HCT116 (cell line): ENCODE measurements at regions not wholly inside any gene's neighbourhood (a gene's known extent, or its start where the extent isn't known, plus 50 kb on each side); places are given as distances from the start of the nearest gene placed in this dataset.

Experiments
- ATAC-seq: fragments of 200-7000 bp; cut with Tn5 transposase; 2 replicates; pipeline ENCODE4 v1.9.1; 2020; ENCODE audit warnings: mild to moderate bottlenecking, moderate library complexity
- BruUV-seq: library from RNA; stranded (reverse); fragments of 400-500 nt; replicated peaks from 2 replicates; lab custom pipeline; 2021; lab: Mats Ljungman, UMichigan
- CTCF ChIA-PET: fragments of 300-600 bp; sonication (Branson Sonifier 250); formaldehyde crosslinking; loops from one replicate; lab custom pipeline; 2021; ENCODE audit warnings: antibody characterized with exemption; lab: Charles Lee
- POLR2A ChIA-PET: fragments of 300-600, 350-600 bp; sonication (Branson Sonifier 250); formaldehyde crosslinking; loops from one replicate; lab custom pipeline; 2021; ENCODE audit warnings: antibody characterized with exemption; lab: Charles Lee
- RAD21 ChIA-PET, 2 experiments: fragments of 300-600 bp; sonication (Branson Sonifier 250); formaldehyde crosslinking; loops; one replicate each; lab custom pipeline; 2023; ENCODE audit warnings: low total read pairs in 2 of 2; ENCODE audit not compliant: uncharacterized antibody in 2 of 2, unreplicated experiment in 2 of 2, low non-redundant PET in 1 of 2; lab: Charles Lee
- DNase-seq: peaks from one replicate; pipeline ENCODE4 v3.0.0-alpha.2; 2010; ENCODE audit warnings: low read depth, low spot score
- H2AFZ ChIP-seq: fragments of 200-600 bp; shearing (Covaris generic), sonication (generic); 2 replicates; pipeline ENCODE4 v1.6.1; 2017; ENCODE audit warnings: low read depth, mixed run types, mixed read lengths, antibody characterized with exemption, low read length; ENCODE audit not compliant: poor library complexity, severe bottlenecking
- H3K27ac ChIP-seq: 2 replicates; pipeline ENCODE4 v1.5.1; 2012; ENCODE audit warnings: low read depth, low read length
- H3K27me3 ChIP-seq: fragments of 200-600 bp; sonication (generic); 2 replicates; pipeline ENCODE4 v1.6.1; 2016; ENCODE audit warnings: mixed run types, low read length, mixed read lengths; ENCODE audit not compliant: insufficient read depth
- H3K36me3 ChIP-seq, 2 experiments: fragments of 200-500 bp in 1 of 2; fragments of 200-600 bp in 1 of 2; sonication (Bioruptor generic) in 1 of 2; sonication (generic) in 1 of 2; 2 replicates each; pipeline versions ENCODE4 v1.5.1 to v1.6.1; 2014 to 2016; ENCODE audit warnings: low read length in 2 of 2, inconsistent platforms in 1 of 2, mixed read lengths in 1 of 2, mixed run types in 1 of 2; ENCODE audit not compliant: insufficient read depth in 2 of 2, control insufficient read depth in 1 of 2
- H3K4me1 ChIP-seq, 2 experiments: fragments of 200-600 bp in 1 of 2; sonication (generic) in 1 of 2; 2 replicates each; pipeline versions ENCODE4 v1.5.1 to v1.6.1; 2012 to 2017; ENCODE audit warnings: low read length in 2 of 2, inconsistent platforms in 1 of 2, mild to moderate bottlenecking in 1 of 2, mixed read lengths in 1 of 2, mixed run types in 1 of 2, moderate library complexity in 1 of 2; ENCODE audit not compliant: insufficient read depth in 2 of 2, control insufficient read depth in 1 of 2
- H3K4me2 ChIP-seq: fragments of 200-600 bp; sonication (generic); 2 replicates; pipeline ENCODE4 v1.6.1; 2017; ENCODE audit warnings: mixed run types, low read length, mixed read lengths
- H3K4me3 ChIP-seq, 2 experiments: fragments of 200-600 bp in 1 of 2; sonication (generic) in 1 of 2; replicated peaks in 1 of 2; 2 replicates each; pipeline ENCODE4 v1.5.1; 2011 to 2016; ENCODE audit warnings: low read length in 2 of 2, control low read depth in 1 of 2, low read depth in 1 of 2, mild to moderate bottlenecking in 1 of 2, mixed read lengths in 1 of 2, mixed run types in 1 of 2
- H3K79me2 ChIP-seq: fragments of 200-600 bp; sonication (generic); 2 replicates; pipeline ENCODE4 v1.6.1; 2017; ENCODE audit warnings: mild to moderate bottlenecking, mixed run types, low read length, moderate library complexity, mixed read lengths; ENCODE audit not compliant: insufficient read depth
- H3K9ac ChIP-seq: fragments of 200-600 bp; sonication (generic); 2 replicates; pipeline ENCODE4 v1.6.1; 2016; ENCODE audit warnings: low read length, mixed read lengths
- H3K9me2 ChIP-seq: fragments of 200-600 bp; sonication (generic), shearing (Covaris generic); 2 replicates; pipeline ENCODE4 v1.6.1; 2017; ENCODE audit warnings: mixed run types, mild to moderate bottlenecking, moderate library complexity; ENCODE audit not compliant: insufficient read depth
- H3K9me3 ChIP-seq, 2 experiments: fragments of 200-500 bp in 1 of 2; fragments of 200-600 bp in 1 of 2; sonication (Bioruptor generic) in 1 of 2; sonication (generic) in 1 of 2; 2 replicates each; pipeline ENCODE4 v1.6.1; 2014 to 2017; ENCODE audit warnings: low read length in 2 of 2, mixed read lengths in 2 of 2, inconsistent platforms in 1 of 2, low read depth in 1 of 2, mild to moderate bottlenecking in 1 of 2, mixed run types in 1 of 2, moderate library complexity in 1 of 2; ENCODE audit not compliant: control insufficient read depth in 1 of 2, insufficient read depth in 1 of 2
- H4K20me1 ChIP-seq: fragments of 200-600 bp; sonication (generic), shearing (Covaris generic); 2 replicates; pipeline ENCODE4 v1.6.1; 2017; ENCODE audit warnings: mixed run types, mild to moderate bottlenecking, moderate library complexity; ENCODE audit not compliant: insufficient read depth
- ATF3 ChIP-seq: IDR thresholded peaks from 2 replicates; pipeline ENCODE4 v1.6.1; 2012
- CEBPB ChIP-seq: IDR thresholded peaks from 2 replicates; pipeline ENCODE4 v1.6.1; 2012; ENCODE audit warnings: low read depth
- CTCF ChIP-seq, 3 experiments: fragments of 200-600 bp in 1 of 3; sonication (generic) in 1 of 3; IDR thresholded peaks in 2 of 3; conservative IDR thresholded peaks in 1 of 3; 2 replicates each; pipeline ENCODE4 v1.5.1; 2012 to 2017; ENCODE audit warnings: low read depth in 2 of 3, low read length in 2 of 3, antibody characterized with exemption in 1 of 3, borderline replicate concordance in 1 of 3, control low read depth in 1 of 3, mild to moderate bottlenecking in 1 of 3, mixed read lengths in 1 of 3, mixed run types in 1 of 3, moderate library complexity in 1 of 3; ENCODE audit not compliant: insufficient read depth in 1 of 3
- ELF1 ChIP-seq: IDR thresholded peaks from 2 replicates; pipeline ENCODE4 v1.6.1; 2012; ENCODE audit warnings: low read depth, borderline replicate concordance
- EZH2 ChIP-seq: fragments of 200-600 bp; sonication (generic); IDR thresholded peaks from 2 replicates; pipeline ENCODE4 v1.6.1; 2017; ENCODE audit warnings: antibody characterized with exemption, mixed run types
- EZH2phosphoT487 ChIP-seq: fragments of 200-600 bp; IDR thresholded peaks from 2 replicates; pipeline ENCODE4 v1.6.1; 2018; ENCODE audit warnings: antibody characterized with exemption, borderline replicate concordance
- JUND ChIP-seq: IDR thresholded peaks from 2 replicates; pipeline ENCODE4 v1.6.1; 2012
- MAX ChIP-seq: IDR thresholded peaks from 2 replicates; pipeline ENCODE4 v1.6.1; 2012
- POLR2A ChIP-seq: IDR thresholded peaks from 2 replicates; pipeline ENCODE4 v1.7.0; 2011; ENCODE audit warnings: borderline replicate concordance; ENCODE audit not compliant: insufficient read depth, insufficient read length; ENCODE audit errors: extremely low read depth
- RAD21 ChIP-seq: IDR thresholded peaks from 2 replicates; pipeline ENCODE4 v1.6.1; 2012; ENCODE audit warnings: low read depth, mild to moderate bottlenecking
- SP1 ChIP-seq: IDR thresholded peaks from 2 replicates; pipeline ENCODE4 v1.6.1; 2012; ENCODE audit warnings: low read depth
- TCF7L2 ChIP-seq: IDR thresholded peaks from 2 replicates; pipeline ENCODE4 v1.7.0; 2011; ENCODE audit warnings: borderline replicate concordance, inconsistent platforms; ENCODE audit not compliant: insufficient read depth, insufficient read length; ENCODE audit errors: extremely low read depth
- ZFX ChIP-seq: fragments of 450-650 bp; IDR thresholded peaks from 2 replicates; pipeline ENCODE4 v1.6.1; 2017
- ZNF274 ChIP-seq: fragments of 200-500 bp; sonication (Bioruptor generic); IDR thresholded peaks from 2 replicates; pipeline ENCODE4 v1.6.1; 2014; ENCODE audit warnings: mild to moderate bottlenecking, low read depth, low read length, inconsistent platforms
- intact Hi-C: fragments of 100-400 bp; cut with micrococcal nuclease; formaldehyde crosslinking; loops from 2 replicates; pipeline ENCODE4 v1.10.0; 2022

GRCh38 chr19:31177246-31177645 lies 172.0 kb downstream of the TSHZ3 start:
- CTCF ChIA-PET: no interaction called here
- POLR2A ChIA-PET: no interaction called here

GRCh38 chr19:31175564-31176348 lies 173.5 kb downstream of the TSHZ3 start:
- Histone ChIP-seq H3K9ac (no peak overlapping the region), H3K4me2 (no peak overlapping the region), H2AFZ (no peak overlapping the region), H3K79me2 (no peaks in the 10 kb centered on the region), H3K9me3 (peaks cover 10 to 37% of the 10 kb centered on the region in 2 experiments; a peak in 2 of 4 replicates), H3K4me1 (no peaks in the 10 kb centered on the region), H4K20me1 (no peaks in the 10 kb centered on the region), H3K27me3 (no peaks in the 10 kb centered on the region), H3K36me3 (no peaks in the 10 kb centered on the region), H3K4me3 (no peak overlapping the region), H3K27ac (no peak overlapping the region), H3K9me2 (no peaks in the 10 kb centered on the region)
- ChIA-PET CTCF (no interaction called here), POLR2A (no interaction called here), RAD21 (no interaction called here)
- BruUV-seq: no TSS peak
- DNase-seq (no peak), ATAC-seq (no peak)
- TF ChIP-seq CEBPB (no peak), EZH2 (no peak), EZH2phosphoT487 (no peak), ZNF274 (no peak), SP1 (no peak), CTCF (IDR thresholded peaks at IDR 0.05 in 2 of 3, conservative IDR thresholded peaks at IDR 0.05 in 1 of 3; ENCODE audit: borderline replicate concordance in 1 of 3, insufficient read depth in 1 of 3, low read depth in 2 of 3, low read length in 2 of 3) (no peak), POLR2A (no peak), JUND (no peak), ELF1 (no peak), TCF7L2 (no peak), ZFX (no peak), MAX (no peak), ATF3 (no peak)
- intact Hi-C loops: no loop called here

More at GRCh38 chr19:31177246-31177645, 172.0 kb downstream of the TSHZ3 start:
- no peak overlapping the region for H3K27ac ChIP-seq
- TF ChIP-seq RAD21: no peak
- no peaks in the 10 kb centered on the region for H3K27me3 ChIP-seq
- H3K36me3 ChIP-seq: no peaks in the 10 kb centered on the region
- no peaks in the 10 kb centered on the region for H3K9me2 ChIP-seq
- no peaks in the 10 kb centered on the region for H4K20me1 ChIP-seq
- H3K4me2 ChIP-seq: no peak overlapping the region
- ATAC-seq: no peak
- DNase-seq: no peak
- H3K4me3 ChIP-seq: no peak overlapping the region
- intact Hi-C loops: no loop called here
- RAD21 ChIA-PET: no interaction called here
- no peak overlapping the region for H2AFZ ChIP-seq
- BruUV-seq: no TSS peak
- H3K9ac ChIP-seq: no peak overlapping the region
- H3K9me3 ChIP-seq: peaks cover 11 to 47% of the 10 kb centered on the region in 2 experiments; a peak in 2 of 4 replicates
- H3K4me1 ChIP-seq: no peaks in the 10 kb centered on the region
- H3K79me2 ChIP-seq: no peaks in the 10 kb centered on the region
